Bronchial epithelial cell (primary cell): ENCODE measurements at regions not wholly inside any gene's neighbourhood (a gene's known extent, or its start where the extent isn't known, plus 50 kb on each side); places are given as distances from the start of the nearest gene placed in this dataset.

Experiments used
- DNase-seq: peaks from one replicate; pipeline ENCODE4 v3.0.0-alpha.2; 2010; ENCODE audit warnings: low read depth
- FAIRE-seq: peaks from 2 replicates; lab custom pipeline; 2011; peaks lifted over from hg19 to GRCh38; lab: Jason Lieb, UNC
- H3K27me3 ChIP-seq: 2 replicates; pipeline ENCODE4 v1.5.1; 2011; ENCODE audit warnings: low read length; ENCODE audit not compliant: control insufficient read depth, insufficient read depth
- H3K36me3 ChIP-seq: 2 replicates; pipeline ENCODE4 v1.5.1; 2011; ENCODE audit warnings: low read length; ENCODE audit not compliant: control insufficient read depth, insufficient read depth
- H3K4me3 ChIP-seq: 2 replicates; pipeline ENCODE4 v1.5.1; 2011; ENCODE audit warnings: mild to moderate bottlenecking, low read depth, low read length, control low read depth
- TF ChIP-seq, protein P1 (sequence below): IDR thresholded peaks from 2 replicates; pipeline ENCODE4 v1.5.1; 2011; ENCODE audit warnings: mild to moderate bottlenecking, moderate library complexity, low read length, control low read depth, inconsistent platforms; ENCODE audit not compliant: insufficient read depth, severe bottlenecking

DNA sequence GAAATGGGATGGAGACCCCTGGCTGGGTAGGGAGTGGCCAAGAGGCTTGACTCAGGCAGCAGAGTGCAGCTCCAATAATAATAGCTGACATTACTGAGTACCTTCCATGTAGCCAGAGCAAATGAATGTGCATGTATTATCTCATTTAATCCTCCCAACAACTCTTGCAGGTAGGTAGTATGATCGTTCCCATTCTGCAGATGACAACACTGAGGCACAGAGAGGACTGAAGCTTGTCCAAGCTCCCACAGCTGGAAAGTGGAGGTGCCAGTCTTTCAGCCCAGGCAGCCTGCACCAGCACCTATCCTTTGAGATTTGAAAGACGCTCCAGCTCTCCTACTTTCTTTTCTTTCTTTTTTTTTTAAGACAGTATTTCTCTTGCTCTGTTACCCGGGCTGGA is 87.6 kb downstream of the PCDH1 start:
- H3K36me3 ChIP-seq = no peaks in the 10 kb centered on the region
- no peak overlapping the region for H3K4me3 ChIP-seq
- FAIRE-seq (no peak), DNase-seq (no peak)
- TF ChIP-seq, protein P1, sequence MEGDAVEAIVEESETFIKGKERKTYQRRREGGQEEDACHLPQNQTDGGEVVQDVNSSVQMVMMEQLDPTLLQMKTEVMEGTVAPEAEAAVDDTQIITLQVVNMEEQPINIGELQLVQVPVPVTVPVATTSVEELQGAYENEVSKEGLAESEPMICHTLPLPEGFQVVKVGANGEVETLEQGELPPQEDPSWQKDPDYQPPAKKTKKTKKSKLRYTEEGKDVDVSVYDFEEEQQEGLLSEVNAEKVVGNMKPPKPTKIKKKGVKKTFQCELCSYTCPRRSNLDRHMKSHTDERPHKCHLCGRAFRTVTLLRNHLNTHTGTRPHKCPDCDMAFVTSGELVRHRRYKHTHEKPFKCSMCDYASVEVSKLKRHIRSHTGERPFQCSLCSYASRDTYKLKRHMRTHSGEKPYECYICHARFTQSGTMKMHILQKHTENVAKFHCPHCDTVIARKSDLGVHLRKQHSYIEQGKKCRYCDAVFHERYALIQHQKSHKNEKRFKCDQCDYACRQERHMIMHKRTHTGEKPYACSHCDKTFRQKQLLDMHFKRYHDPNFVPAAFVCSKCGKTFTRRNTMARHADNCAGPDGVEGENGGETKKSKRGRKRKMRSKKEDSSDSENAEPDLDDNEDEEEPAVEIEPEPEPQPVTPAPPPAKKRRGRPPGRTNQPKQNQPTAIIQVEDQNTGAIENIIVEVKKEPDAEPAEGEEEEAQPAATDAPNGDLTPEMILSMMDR = no peak
- peaks cover 8% of the 10 kb centered on the region for H3K27me3 ChIP-seq

DNA sequence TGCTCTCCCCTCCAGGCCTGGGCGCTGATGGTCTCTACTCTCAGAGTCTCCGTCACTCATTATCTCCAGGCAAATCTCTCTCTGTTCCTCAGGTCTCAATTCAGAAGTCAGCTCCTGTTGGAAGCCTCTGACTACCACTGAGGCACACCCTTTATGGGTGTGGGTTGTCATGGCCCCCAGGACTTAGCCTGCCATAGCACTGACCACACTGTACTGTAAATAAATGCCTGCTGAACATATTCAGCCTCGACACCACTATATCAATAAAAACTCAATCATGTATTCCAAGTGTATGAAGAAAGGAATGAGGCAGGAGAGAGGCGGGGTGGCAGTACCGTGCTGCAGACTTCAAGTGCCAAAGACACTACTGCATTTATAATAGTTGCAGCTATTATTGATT is 88.9 kb downstream of the PCDH1 start:
- Histone ChIP-seq H3K4me3 (no peak overlapping the region), H3K27me3 (peaks cover 8% of the 10 kb centered on the region), H3K36me3 (no peaks in the 10 kb centered on the region)
- no peak for FAIRE-seq
- TF ChIP-seq, protein P1 = no peak
- no peak for DNase-seq

DNA sequence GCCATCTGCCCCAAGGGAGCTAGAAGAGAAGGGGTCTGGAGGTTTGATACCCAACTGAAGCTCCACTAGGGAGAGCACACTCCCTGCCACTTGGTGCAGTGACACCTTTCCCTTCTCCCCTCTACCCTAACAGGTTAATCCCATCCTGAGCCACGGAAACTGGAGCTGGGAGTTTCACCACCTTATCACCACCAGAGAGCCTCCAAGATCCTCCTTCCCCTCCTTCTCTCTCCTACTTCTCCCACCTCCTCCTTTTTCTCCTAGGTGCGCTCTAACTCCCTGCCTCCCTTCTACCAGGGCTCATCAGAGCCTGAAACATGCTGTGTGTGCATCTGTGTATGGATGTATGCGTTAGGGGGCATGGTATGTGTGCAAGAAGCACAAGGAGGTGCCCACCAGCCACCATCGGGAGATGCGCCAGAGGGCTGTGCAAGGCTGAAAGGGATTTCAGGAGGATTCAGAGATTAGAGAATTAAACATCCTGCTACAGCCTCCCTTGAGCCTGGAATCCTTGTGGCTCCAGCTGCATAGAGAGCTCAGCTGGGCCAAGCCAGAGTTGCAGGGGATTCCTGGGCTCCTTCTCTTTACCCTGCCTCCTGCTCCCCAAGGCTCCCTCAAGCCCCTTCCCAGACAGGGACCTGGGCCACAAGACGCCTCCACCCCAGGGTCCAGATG is 89.8 kb downstream of the PCDH1 start:
- FAIRE-seq = peak; percentile 83
- no peaks in the 10 kb centered on the region for H3K36me3 ChIP-seq
- H3K4me3 ChIP-seq = no peak overlapping the region
- no peak for DNase-seq
- TF ChIP-seq, protein P1 = no peak
- peaks cover 8% of the 10 kb centered on the region for H3K27me3 ChIP-seq

DNA sequence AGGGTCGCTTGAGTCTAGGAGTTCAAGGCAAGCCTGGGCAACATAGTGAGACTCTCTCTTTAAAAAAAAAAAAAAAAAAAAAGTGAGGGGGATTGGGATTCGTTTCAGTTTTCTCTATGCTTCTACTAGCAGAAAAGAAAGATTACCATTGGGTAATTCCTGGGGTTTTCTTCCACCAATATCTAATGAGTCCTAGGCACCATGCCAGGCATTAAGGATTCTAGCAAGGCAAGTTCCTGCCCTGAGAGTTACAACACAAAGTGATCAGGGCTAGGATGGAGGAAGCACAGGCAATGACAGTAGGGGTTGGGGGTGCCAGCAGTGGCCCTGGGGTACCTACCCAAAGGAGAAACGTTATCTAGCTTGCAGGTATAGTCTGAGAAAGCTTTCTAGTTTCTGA is 90.8 kb downstream of the PCDH1 start:
- H3K4me3 ChIP-seq = no peak overlapping the region
- FAIRE-seq = no peak
- H3K27me3 ChIP-seq = peaks cover 8% of the 10 kb centered on the region
- TF ChIP-seq, protein P1 = no peak
- H3K36me3 ChIP-seq = no peaks in the 10 kb centered on the region
- no peak for DNase-seq

DNA sequence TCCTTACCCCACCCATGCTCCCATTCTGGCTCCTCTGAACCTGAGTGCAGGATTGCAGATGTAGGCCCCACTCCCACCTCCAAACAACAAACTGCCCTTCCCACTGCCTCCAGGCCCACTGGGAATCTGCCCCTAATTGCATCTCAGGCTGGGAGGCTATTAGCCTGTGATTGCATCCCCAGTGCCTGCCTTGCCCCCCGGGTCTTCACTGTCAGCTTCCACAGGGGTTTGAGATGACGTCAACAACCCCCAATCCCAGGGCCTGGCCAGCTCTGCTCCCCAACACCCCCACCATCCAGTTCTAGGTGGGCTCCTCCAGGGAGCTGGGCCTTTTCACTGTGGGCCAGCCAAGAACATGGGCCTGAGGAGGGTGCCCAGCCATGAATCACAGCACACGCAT is 91.5 kb downstream of the PCDH1 start:
- H3K4me3 ChIP-seq = no peak overlapping the region
- TF ChIP-seq, protein P1 = no peak
- no peaks in the 10 kb centered on the region for H3K36me3 ChIP-seq
- FAIRE-seq (no peak), DNase-seq (no peak)
- peaks cover 8% of the 10 kb centered on the region for H3K27me3 ChIP-seq

DNA sequence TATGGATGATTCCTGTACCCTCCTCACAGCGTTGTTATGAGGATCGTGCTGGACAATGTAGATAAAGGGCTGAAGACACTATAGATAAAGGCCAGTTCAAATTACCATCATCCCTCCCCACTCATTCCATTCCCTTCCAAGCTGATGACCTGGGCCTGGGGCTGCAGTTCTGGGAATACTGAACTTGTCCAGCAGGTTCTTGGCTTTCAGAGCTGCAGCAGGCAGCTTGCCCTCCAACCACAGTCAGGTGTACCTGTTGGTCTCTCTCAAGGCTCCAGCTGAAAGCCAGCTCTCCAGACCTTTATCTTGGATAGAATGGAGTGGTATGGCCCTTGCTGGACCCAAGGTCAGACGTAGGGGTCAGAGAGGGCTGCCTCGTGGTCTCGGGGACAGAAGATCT is 92.5 kb downstream of the PCDH1 start:
- no peak for FAIRE-seq

More for the DNA sequence above, 92.5 kb downstream of the PCDH1 start:
- TF ChIP-seq, protein P1 = no peak
- no peak overlapping the region for H3K4me3 ChIP-seq
- DNase-seq = no peak
- H3K36me3 ChIP-seq = no peaks in the 10 kb centered on the region
- peaks cover 8% of the 10 kb centered on the region for H3K27me3 ChIP-seq
